HG02610 (cell line): ENCODE measurements at regions not wholly inside any gene's neighbourhood (a gene's known extent, or its start where the extent isn't known, plus 50 kb on each side); places are given as distances from the start of the nearest gene placed in this dataset.

Experiments used
- ATAC-seq: cut with Tn5 transposase; IDR thresholded peaks from one replicate; pipeline ENCODE4 v1.9.1; 2021; ENCODE audit warnings: mild to moderate bottlenecking, moderate library complexity; ENCODE audit not compliant: unreplicated experiment

DNA sequence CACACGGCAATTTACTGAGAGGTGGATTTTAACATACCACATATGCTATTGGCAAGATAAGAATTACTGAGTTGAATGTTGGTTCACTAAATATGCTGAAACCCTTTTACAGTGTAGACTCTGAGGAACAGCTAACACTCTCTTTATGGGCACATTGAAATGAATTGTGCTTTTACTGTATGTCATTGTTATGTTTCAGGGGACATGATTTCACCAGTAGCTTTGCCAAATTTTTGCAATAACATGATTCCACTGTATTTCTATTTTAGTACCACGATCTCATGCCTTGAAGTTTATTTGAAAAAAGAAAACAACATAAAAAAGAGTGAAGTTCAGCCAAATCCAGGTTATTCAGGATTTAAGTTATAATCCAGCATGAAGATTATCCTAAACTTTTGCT, 188.5 kb downstream of the HLX start:
- no peak for ATAC-seq

DNA sequence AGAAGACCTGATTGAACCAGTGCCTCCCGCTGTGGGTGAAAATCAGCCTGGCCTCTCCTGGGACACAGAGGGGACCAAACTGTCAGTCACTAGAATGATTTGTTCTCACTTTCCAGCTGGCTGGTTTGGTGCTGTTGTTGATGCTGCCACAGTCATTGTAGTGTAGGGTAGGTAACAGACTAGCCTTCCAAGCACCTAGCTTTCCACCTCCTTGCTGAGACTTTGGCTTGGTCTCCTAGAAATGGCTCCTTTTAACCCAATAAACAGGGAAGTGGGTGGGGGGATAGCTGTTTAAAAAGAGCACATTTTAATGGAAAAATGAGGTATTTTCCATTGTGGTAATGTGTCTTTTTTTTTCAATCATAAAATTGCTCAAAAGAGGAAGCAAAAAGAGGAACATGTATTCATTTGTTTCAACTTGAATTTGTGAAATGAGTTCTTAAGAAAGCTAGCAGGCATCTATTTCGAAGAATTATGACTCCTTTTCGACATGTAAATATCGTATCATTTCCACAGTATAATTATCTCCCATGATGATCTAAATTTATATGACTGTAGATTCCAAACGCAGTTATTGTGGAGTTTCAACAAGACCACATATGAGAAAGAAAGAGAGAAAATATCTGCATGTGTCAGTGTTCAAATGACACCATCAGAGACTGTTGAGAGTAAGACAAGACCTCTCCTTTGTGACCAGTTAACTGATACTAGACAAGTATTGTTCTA, 190.1 kb downstream of the HLX start:
- peak; percentile 85 for ATAC-seq

DNA sequence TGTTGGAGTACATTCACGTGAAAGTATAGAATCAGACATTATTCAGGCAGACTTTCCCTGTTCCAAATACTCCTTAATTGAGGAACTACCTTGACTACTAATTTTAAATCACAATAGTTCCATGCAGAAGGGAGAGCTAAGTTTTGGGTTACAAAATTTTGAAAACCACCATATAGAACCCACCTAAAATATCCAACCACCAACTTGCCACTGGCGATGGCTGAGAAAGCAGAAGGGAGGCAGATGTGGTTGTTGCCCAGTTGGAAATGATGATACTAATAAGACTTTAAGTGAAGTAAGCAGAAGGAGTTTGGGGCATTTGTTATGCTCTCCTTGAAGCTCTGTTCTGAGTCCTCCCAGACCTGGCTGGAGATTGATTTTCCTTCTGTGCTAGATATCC, 190.7 kb downstream of the HLX start:
- ATAC-seq, result no peak

GRCh38 chr1:221071777-221072176, 192.5 kb downstream of the HLX start:
- no peak for ATAC-seq

GRCh38 chr1:221072214-221072613, 193.0 kb downstream of the HLX start:
- ATAC-seq, result no peak

DNA sequence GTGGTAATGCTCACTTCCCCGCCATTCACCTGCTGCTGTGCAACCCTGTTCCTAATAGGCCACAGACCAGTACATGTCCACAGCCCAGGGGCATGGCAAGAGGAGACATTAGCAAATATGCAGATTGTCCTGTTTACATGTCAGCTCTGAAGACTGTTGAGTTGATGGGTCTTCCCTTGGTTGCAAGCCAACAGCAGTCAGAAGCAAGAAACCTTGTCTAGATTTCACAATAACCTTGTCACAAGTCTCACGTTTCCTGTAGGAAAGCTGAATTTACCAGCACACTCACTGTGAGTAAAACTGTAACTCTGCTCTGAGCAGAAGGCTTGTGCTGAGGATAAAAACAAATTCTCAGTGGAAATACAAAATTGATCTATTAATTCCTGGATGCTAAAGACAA, 195.1 kb downstream of the HLX start:
- ATAC-seq, result no peak

- no peak for ATAC-seq
These were observed 196.7 kb downstream of the HLX start for GRCh38 chr1:221075911-221076310.

DNA sequence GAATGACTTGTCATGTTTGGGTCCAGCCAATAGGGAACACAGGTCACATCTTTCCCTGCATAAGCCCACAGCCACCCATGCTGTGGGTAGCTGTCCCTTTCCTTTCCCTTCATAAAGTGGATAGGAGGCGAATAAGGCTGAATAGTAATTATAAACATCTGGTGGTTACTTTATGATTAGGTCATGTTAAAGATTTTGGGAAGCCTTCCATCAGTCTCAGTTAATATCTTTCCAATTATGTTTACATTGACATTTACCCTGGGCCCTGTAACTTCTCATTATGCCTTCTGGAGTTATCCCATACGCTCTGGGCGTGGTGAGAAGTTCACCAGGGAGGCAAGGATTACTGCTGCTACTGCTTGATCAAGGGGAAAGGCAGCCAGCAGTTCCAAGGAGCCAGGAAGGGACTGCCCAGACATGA, 197.2 kb downstream of the HLX start:
- ATAC-seq, result no peak

GRCh38 chr1:221078260-221078965, 199.2 kb downstream of the HLX start:
- no peak for ATAC-seq

- no peak for ATAC-seq
These were observed 204.7 kb downstream of the HLX start for GRCh38 chr1:221083902-221084301.

- ATAC-seq, result no peak
These were observed 205.4 kb downstream of the HLX start for GRCh38 chr1:221084681-221085080.

GRCh38 chr1:221085701-221086375, 206.6 kb downstream of the HLX start:
- no peak for ATAC-seq

GRCh38 chr1:221087919-221088318, 208.7 kb downstream of the HLX start:
- no peak for ATAC-seq

DNA sequence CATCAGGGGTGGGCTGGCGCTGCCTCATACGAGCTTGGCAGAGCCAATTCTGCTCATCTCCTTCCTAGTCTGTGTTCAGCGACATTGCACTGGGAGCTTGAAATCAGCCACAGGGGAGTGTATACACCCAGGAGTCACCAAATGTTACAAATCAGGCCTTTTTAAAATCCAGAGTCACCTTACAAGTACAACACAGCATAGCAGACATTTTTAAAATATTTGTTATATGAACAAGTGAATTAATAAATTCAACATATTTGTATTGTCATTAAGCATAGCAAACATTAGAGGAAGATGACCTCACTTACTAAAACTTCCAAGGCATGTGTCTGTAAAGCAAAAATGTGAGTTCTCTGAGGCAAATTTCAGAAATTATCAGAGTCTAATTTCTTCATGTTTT, 210.0 kb downstream of the HLX start:
- no peak for ATAC-seq

DNA sequence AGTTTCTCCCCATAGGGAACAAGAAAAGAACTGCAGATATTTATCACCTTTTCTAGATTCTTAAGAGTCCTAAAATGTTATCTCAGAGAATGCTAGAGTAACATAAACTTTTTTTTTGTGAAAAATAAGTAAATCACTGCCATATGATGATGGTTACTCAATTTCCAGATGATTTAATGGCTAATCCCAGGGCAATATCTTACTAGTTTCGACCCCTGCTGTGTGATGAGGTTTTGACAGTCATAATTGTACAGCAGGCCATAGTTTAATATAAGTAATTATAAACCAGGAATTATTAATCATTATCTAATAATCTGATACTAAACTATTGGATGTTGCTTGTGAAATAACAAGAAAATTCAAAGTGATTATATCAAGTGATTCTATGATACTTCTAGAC, 210.6 kb downstream of the HLX start:
- ATAC-seq, result no peak

DNA sequence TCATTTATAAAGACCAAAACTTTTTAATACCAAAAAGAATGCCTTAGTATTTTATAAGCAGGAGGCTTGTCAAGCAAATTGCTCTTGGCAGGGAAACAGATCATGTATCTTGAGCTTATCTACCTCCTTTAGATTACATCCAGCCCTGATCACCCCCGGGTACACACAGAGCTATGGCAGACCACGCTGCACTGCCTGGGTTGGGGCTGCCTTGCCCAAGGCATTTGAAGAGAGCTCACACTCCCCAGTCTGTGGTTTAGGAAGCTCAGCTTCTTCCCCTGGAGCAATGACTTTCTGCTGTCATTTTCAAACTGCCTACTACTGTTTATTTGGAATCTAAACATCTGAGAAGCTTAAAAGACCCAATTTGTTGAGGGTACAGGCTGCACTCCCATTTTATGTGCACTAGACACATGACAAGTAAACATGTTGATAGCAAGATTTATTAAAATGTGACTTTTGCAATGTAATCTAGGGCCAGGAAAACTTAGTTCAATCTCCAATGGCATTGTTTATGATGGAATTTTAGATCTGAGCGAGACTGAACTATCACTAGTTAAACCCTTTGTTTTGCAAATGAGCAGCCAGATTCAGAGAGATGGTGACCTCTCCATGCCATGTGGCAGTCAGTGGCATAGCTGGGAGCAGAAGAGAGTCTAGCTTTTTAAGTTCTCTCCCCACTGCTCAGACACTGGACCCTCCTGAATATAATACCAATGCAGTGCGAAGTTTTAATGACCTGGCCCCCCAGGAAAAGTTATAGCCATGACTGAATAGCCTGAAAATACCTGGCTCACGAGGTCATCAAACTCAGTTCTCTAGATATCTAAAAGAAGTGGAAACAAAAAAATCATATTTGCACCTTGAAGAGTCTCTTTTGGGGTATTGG, 214.9 kb downstream of the HLX start:
- no peak for ATAC-seq

GRCh38 chr1:221097479-221098281, 218.4 kb downstream of the HLX start:
- no peak for ATAC-seq

DNA sequence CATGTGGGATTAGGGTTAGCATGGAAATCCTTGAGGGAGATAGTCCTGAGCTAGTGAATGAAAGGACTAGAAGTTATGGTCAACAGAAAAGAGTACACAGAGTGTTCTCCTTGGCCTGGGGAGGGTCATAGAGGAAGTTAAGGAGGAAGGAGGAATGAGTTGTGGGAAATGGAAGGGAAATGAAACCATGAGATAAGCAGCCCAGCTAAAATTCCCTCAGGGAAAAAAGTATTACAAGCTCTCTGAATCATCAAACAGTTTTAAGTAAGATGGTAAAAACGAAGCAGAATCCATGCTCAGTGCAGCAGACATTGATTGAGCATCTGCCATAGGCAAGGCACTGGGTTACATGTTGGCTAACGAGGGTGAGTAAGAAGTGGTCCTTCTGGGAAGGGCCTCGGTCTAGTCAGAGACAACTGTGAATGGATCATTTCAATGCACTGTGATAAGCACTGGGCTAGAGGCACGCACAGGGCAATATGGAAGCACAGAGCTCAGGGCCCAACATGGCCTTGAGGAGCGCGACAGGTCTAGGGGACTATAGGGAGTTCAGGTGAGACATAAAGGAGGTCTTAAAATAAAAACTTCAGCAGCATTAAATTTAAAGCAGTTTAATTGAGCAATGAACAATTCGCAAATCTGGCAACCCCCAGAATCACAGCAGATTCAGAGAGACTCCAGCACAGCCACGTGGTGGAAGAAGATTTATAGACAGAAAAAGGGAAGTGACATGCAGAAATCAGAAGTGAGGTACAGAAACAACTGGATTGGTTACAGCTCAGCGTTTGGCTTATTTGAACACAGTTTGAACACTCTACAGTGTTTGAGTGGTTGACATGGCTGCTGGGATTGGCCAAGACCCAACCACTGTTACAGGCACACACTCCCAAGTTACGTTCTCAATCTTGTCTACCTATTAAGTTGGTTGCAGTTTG, 219.5 kb downstream of the HLX start:
- ATAC-seq, result no peak
